Fibroblast of the aortic adventitia (primary cell): ENCODE measurements at regions not wholly inside any gene's neighbourhood (a gene's known extent, or its start where the extent isn't known, plus 50 kb on each side); places are given as distances from the start of the nearest gene placed in this dataset.

ENCODE experiments used
- DNase-seq: peaks from one replicate; pipeline ENCODE4 v3.0.0-alpha.2; 2010; ENCODE audit warnings: low read depth
- H3K4me3 ChIP-seq: 2 replicates; pipeline ENCODE4 v1.5.1; 2011; ENCODE audit warnings: low read depth, mild to moderate bottlenecking, control low read depth, low read length, moderate library complexity
- TF ChIP-seq, protein P1 (sequence below): IDR thresholded peaks from 2 replicates; pipeline ENCODE4 v1.5.1; 2011; ENCODE audit warnings: mild to moderate bottlenecking, low read length, control low read depth, inconsistent platforms; ENCODE audit not compliant: insufficient read depth

DNA sequence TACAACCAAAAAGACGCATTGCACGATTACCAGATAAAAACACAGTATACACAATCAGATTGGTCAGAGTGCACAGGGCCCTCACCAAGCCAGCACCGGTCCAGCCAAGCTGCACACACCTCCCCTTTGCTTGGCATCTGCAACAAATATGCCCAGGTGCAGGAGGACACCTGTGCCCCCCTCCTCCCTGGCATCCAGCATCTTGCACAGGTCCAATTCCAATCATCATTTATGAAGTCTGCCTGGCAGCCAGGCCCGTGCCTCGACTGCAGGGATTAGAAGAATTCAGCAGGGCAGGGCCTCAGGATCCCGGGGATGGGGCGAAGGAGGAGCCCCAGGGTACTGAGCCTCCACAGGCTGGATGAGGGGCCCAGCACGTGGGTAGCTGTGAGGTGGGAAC is 302.1 kb downstream of the CTTN start:
- H3K4me3 ChIP-seq: no peak overlapping the region
- no peak for DNase-seq
- TF ChIP-seq, protein P1, sequence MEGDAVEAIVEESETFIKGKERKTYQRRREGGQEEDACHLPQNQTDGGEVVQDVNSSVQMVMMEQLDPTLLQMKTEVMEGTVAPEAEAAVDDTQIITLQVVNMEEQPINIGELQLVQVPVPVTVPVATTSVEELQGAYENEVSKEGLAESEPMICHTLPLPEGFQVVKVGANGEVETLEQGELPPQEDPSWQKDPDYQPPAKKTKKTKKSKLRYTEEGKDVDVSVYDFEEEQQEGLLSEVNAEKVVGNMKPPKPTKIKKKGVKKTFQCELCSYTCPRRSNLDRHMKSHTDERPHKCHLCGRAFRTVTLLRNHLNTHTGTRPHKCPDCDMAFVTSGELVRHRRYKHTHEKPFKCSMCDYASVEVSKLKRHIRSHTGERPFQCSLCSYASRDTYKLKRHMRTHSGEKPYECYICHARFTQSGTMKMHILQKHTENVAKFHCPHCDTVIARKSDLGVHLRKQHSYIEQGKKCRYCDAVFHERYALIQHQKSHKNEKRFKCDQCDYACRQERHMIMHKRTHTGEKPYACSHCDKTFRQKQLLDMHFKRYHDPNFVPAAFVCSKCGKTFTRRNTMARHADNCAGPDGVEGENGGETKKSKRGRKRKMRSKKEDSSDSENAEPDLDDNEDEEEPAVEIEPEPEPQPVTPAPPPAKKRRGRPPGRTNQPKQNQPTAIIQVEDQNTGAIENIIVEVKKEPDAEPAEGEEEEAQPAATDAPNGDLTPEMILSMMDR: no peak

GRCh38 chr11:70700871-70701270 is 302.5 kb downstream of the CTTN start:
- no peak overlapping the region for H3K4me3 ChIP-seq
- DNase-seq: no peak
- TF ChIP-seq, protein P1: no peak

- TF ChIP-seq, protein P1: no peak
- no peak overlapping the region for H3K4me3 ChIP-seq
- no peak for DNase-seq
These were observed 303.8 kb downstream of the CTTN start for GRCh38 chr11:70702040-70702648.

GRCh38 chr11:70703141-70704064 is 305.1 kb downstream of the CTTN start:
- TF ChIP-seq, protein P1: no peak
- no peak for DNase-seq
- no peak overlapping the region for H3K4me3 ChIP-seq

DNA sequence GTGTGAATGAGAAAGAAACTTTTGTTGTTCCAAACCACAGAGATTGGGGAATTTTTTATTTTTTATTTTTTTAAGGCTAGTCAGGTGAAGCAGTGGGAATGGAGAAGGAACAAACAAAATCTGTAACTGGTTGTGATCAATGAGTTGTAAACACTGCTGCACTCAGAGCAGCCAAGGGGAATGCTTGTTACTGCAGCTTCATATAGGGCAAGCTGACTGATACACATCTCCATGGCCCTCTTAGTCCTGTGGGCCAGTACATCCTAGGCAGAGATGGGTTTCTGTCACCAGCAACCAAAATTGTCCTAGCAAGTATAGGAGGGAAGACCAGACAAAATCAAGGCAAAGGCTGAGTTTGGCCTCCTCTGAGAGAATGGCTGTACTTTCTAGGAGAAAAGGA is 306.8 kb downstream of the CTTN start:
- no peak for DNase-seq
- H3K4me3 ChIP-seq: no peak overlapping the region
- TF ChIP-seq, protein P1: no peak

GRCh38 chr11:70705930-70706329 is 307.6 kb downstream of the CTTN start:
- DNase-seq: no peak
- TF ChIP-seq, protein P1: no peak

More at GRCh38 chr11:70705930-70706329, 307.6 kb downstream of the CTTN start:
- H3K4me3 ChIP-seq: no peak overlapping the region
